ENCODE measurements at regions not wholly inside any gene's neighbourhood (a gene's known extent, or its start where the extent isn't known, plus 50 kb on each side); places are given as distances from the start of the nearest gene placed in this dataset.

GRCh38 chr9:17052626-17053025 is 82.2 kb upstream of the CNTLN start:
- TF ChIP-seq POLR2AphosphoS5 (IDR thresholded peaks at IDR 0.05; ENCODE audit: borderline replicate concordance, low read depth, low read length): no peak
- no peak for TF ChIP-seq EZH2 (IDR thresholded peaks at IDR 0.05)
- TF ChIP-seq FOXP2 (optimal IDR thresholded peaks at IDR 0.05; ENCODE audit: control extremely low read depth, extremely low read length, insufficient read depth): no peak

All from SK-N-MC (cell line).